ENCODE measurements at regions not wholly inside any gene's neighbourhood (a gene's known extent, or its start where the extent isn't known, plus 50 kb on each side); places are given as distances from the start of the nearest gene placed in this dataset.
A peak's percentile ranks its signal among the peaks of the same experiment; 100 is the strongest.
"Not testable (repeated sequence)": the region's sequence is repeated elsewhere in the genome, so short reads cannot be mapped to it uniquely, and the experiment has no call there.

DNA sequence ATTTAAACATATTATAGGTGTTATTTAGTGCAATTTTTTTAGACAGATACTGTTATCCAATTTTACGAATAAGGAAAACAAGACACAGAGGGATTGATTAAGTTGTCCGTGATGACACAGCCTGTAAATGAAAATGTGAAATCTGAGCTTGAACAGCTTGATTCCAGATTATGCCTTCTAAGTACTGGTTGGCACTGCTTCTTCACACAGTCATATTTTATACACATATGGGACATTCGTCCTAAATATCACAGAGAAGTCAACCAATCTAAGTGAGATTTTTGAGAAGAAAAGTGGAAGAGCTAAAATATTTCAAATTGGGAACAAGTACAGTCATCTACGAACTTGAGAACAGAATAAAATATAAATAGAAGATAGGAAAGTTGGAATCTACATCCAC is 756.3 kb downstream of the BCKDHB start:
- no peak for DNase-seq

DNA sequence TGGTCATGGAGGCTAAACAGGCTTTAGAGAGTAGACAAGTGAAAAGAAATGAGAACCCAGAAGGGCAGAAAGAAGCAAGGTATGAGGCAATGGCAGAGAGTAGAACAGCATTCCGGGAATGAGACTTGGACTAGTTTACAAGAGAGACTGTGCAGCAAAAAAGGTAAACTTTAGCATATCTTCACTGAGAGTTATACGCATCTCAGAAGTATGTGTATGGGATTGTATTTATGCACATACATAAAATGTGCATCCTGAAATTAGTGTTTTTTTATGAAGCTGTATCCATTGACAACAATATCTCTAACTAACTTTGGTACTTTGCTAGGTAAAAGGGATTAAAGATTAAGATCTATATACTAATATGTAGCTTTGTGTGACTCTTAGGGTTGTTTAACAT is 753.6 kb downstream of the BCKDHB start:
- DNase-seq, result no peak

DNA sequence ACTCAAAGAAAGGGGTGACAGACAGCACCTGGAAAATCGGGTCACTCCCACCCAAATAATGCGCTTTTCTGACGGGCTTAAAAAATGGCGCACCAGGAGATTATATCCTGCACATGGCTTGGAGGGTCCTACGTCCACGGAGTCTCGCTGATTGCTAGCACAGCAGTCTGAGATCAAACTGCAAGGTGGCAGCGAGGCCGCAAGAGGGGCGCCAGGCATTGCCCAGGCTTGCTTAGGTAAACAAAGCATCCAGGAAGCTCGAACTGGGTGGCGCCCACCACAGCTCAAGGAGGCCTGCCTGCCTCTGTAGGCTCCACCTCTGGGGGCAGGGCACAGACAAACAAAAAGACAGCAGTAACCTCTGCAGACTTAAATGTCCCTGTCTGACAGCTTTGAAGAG is 741.5 kb downstream of the BCKDHB start:
- not testable (repeated sequence) for DNase-seq

GRCh38 chr6:80832337-80832736 is 725.9 kb downstream of the BCKDHB start:
- no peak for DNase-seq

GRCh38 chr6:80793411-80793810 is 686.9 kb downstream of the BCKDHB start:
- no peak for DNase-seq

GRCh38 chr6:80792151-80792550 is 685.7 kb downstream of the BCKDHB start:
- no peak for DNase-seq

- no peak for DNase-seq
These were observed 683.6 kb downstream of the BCKDHB start for GRCh38 chr6:80789912-80790570.

DNA sequence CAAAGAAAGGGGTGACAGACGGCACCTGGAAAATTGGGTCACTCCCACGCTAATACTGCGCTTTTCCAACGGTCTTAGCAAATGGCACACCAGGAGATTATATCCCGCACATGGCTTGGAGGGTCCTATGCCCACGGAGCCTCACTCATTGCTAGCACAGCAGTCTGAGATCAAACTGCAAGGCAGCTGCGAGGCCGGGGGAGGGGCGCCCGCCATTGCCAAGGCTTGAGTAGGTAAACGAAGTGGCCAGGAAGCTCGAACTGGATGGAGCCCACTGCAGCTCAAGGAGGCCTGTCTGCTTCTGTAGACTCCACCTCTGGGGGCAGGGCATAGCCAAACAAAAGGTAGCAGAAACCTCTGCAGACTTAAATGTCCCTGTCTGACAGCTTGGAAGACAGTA is 676.8 kb downstream of the BCKDHB start:
- DNase-seq, result not testable (repeated sequence)

DNA sequence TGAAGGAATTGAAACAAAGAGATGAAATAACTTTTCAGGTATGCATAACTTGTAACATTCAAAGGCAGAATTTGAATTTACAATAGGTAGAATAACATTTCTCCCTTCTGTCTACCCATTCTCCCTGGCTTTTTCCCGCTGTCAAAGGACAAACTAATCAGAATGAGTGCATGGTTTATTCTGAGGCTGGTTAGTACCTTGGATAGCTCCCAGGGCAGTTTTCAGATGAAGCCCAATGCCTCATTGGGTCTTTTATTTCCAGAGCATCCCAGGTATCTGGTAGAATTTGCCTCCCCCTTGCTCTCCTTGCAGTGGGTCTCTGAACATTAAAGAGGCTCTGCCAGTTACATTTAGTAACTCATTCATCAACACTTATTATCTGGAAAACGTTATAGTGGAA is 665.5 kb downstream of the BCKDHB start:
- DNase-seq, result no peak

DNA sequence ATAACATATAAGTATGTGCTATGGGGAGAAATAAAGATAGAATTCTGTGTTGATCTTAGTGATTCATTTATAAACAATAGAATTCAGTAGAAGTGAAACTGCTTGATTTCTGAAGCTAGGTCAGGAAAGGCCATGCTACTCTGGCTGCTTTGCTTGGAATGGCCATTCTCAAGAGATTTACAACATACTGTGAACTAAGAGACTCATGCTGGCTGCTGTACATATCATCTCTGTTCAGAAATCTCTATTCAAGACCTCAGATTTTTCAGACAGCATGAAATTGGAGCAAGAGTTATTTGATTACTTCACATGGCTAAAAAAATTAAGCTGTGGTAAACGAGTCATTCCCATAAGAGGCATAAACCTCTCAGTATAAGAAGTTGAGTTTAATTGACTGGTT is 662.6 kb downstream of the BCKDHB start:
- no peak for DNase-seq

DNA sequence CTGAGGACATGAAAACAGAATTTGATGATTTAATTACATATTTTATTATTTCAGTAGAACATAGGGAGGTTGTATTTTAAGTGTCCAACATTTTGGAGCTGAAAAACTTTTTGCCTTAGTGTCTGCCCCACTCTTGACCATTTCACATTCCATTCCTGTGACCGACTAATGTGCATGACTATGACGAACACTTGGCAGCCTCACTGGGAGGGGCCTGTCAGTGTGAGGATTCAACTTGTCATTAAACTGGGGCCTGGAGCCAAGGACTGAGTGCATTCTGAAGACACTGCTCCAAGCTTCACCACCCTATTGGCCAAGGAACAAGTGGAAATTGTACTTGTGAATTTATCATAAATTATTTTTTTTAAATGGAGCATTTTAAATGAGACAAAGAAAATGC is 661.3 kb downstream of the BCKDHB start:
- no peak for DNase-seq

GRCh38 chr6:80744213-80744612 is 637.7 kb downstream of the BCKDHB start:
- DNase-seq, result no peak

GRCh38 chr6:80742481-80742880 is 636.0 kb downstream of the BCKDHB start:
- DNase-seq, result peak; percentile 8

DNA sequence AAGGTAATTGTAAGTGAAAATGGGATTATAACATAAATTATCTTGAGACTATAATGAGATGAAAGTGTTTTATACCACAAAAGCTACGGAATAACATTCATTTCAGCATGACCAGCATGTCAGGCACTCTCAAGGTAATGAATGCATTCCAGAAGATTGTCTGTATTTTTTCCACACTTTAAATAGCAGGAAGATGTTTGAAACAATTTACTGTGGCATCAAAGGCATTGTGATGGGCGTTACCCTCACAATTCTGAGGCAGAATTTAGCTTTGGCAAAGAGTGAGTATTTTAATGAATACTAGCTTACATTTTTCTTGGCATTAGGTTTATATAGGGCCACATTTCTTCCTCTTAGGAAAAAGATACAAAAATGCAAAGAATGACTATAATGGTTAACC is 627.2 kb downstream of the BCKDHB start:
- DNase-seq, result no peak

DNA sequence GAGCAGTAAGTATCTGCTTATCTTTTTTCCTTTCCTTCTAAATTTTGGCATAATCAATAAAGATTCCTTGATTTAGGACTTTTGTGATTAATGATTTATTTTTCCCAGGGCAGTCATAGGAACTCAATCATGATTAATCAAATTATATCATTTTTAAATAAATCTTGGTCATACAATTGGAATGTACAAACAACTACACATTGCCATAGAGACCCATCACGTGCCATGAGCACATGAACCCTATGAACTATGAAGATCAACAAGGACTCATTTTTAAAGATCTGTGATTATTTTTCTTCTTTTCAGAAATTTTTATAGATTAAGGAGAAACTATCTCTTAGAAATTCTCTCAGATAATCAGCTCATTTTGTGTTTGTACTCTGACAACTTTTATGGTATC is 622.4 kb downstream of the BCKDHB start:
- no peak for DNase-seq

DNA sequence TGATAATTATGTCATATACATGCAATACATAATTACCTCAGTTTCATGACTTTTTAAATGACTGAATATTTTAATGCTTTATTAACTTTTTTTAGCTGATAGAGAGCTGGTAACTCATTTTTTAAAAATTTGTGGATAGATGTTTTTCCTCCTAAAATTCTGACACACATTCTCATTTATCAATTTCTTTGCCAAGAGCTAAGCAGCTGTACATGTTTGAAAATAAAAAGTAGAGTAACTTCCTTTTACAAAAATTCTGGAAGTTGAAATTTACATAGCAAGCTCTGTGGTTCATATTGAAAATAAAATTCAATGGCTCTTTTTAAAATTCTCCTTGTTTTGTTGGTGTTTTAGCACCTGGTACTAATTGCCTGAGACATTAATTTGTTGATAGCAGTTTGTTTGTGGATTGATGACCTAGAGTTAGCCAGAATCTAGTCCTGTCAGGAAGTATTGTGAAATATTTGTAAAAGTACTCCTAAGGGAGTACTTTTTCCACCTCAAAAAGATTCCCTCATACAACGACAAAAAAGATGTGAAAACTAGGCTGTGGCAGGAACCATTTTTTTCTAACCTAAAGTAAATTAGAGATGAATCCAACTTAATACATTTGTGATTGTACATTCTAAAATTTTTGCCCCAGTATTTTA is 621.8 kb downstream of the BCKDHB start:
- no peak for DNase-seq

- peak; percentile 2 for DNase-seq
These were observed 618.9 kb downstream of the BCKDHB start for GRCh38 chr6:80725156-80725930.

DNA sequence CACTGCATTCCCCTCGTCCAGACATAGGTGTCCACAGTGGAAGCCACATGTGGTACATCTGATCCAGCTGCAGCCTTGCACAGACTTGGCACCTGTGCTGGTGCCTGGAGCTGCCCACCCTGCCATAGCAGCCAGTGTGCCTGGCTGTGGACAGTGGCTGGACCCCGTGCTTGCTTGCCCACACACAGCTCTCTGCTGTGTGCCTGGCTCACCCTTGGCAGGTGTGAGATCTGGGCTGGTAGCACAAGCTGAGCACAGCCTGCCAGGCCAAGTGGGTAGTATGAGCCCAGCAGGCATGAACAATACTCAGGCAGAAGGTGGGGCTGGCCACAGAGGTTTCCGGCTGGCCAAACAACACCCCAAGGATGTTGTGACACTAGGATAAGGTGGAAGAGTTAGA is 614.4 kb downstream of the BCKDHB start:
- no peak for DNase-seq

DNA sequence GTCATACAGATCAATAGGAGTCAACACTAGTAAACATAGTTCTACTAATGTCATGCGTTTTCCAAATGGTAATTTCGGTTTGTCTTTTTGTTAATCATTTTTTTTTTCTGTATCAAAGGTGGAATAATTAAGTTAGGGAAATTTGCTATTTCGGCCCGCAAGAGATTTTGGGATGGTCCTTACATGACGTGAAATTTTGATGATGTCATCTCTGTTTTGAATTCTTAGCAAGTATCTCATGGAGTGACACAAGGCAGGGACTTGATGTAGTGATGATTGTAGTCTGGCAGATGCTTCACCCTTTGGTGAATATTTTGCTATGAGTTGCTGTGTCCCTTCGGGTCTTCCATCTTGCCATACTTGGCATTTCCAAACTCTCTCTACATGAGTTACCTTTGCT is 608.0 kb downstream of the BCKDHB start:
- no peak for DNase-seq

DNA sequence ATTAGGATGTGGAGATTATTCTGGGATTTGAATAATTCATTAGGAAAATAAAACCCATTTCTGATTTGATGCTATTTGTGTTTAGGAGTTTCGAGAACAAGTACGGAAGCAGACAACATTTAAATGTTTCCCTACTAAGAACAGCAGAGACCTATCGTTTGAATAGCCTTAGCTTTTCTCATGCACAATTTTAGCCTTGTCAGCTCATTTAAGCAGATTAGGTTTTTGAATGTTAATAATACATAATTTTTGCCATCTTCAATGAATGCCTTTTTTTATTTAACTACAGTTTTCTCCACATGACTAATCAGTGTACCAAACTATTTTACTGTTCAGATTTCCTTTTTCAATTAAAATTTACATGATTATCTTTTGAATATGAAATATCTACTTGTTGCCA is 592.0 kb downstream of the BCKDHB start:
- no peak for DNase-seq

DNA sequence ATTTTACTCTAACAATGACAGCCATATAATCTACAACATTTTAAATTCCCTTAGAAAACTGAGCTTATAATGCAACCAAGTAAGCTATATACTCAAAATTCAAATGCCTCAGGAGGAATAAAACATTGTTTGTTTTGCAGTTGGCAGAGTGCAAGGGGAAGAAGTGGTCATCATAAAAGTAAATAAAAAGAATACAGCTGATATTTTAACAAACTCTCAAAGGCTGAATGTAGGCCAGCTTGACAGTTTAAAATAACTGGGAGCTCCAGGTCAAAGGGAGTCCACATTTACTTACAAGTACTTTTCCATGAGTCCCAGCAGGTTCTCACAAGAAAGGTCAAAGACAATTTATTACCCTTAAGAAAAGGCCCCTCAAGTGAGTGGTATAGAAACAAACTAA is 589.8 kb downstream of the BCKDHB start:
- no peak for DNase-seq

GRCh38 chr6:80690551-80691131 is 584.2 kb downstream of the BCKDHB start:
- DNase-seq, result no peak

DNA sequence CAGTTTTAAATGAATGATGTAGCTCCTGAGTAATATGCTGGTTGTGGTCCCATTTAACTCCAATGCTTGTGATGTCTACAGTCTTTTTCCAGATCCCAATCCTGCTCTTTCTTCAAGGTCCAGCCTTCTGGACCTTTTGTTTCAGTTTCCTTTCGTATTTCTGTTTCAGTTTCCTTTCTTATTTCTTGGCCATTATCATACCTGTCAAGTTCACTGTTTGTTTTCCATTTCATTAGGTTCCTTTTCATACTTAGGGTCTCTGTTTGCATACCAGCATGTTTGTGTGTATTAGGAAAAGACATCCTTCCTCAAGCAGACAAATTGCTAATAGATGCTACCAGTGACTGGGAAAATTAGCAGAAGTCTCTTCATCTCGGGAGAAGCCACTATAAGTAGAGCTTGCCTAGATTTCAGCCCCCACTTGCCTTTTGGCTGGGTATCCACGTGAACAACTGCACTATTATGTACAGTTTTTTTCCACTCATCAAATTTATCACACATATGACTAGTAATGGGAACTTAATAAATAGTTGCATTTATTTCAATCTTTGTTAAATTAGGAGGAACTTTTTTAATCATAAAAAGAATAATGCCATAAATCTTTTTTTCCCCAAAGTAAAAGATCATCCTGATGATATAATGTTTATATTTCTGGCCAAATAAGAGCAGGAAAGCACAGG is 583.4 kb downstream of the BCKDHB start:
- DNase-seq, result no peak
